Heart left ventricle (tissue), 13 donors: ENCODE measurements at regions not wholly inside any gene's neighbourhood (a gene's known extent, or its start where the extent isn't known, plus 50 kb on each side); places are given as distances from the start of the nearest gene placed in this dataset.

ENCODE experiments used
- POLR2A ChIP-seq, 2 donors: fragments of 450-650 bp; IDR thresholded peaks; one replicate each; pipeline ENCODE4 v1.6.1; 2017; ENCODE audit warnings: antibody characterized with exemption in 2 of 2, mild to moderate bottlenecking in 2 of 2, moderate library complexity in 2 of 2
- TF ChIP-seq, protein P1 (sequence below), 12 donors: fragments of 200-600 bp; sonication (generic) in 4 of 12; IDR thresholded peaks; one replicate each; pipeline versions ENCODE4 v1.5.0 to v1.8.0; 2018 to 2022; ENCODE audit warnings: antibody characterized with exemption in 12 of 12, mild to moderate bottlenecking in 5 of 12
- donor health status: ischemic (EF 13 %, LVEDD 7.1; RV severe dilation, severe dysfunction).
- donor health status: DM: no; HTN: yes; CAD: no.
- donor health status: DM: no; HTN: no; CAD: no.
- donor health status: ischemic (EF 25% LVEDD 6.9; RV normal size, moderate dysfunction).
- donor health status: ischemic (EF 25% LVEDD 5.7; RV mildly dilated, moderate dysfunction).
- donor health status: ischemic (EF 35%, LVEDD 5.7; RV mildly dilated, moderate dysfunction).
- donor health status: nonischemic (EF 11% LVEDD 7.7; RV severe dilation, severe dysfunction).
- donor health status: DM: yes; HTN: yes; CAD: no.
- donor health status: PGD.
- donor health status: ischemic (EF 29% LVEDD 5.4; RV normal size, mild dysfunction).
- donor health status: nonischemic (EF 23%, LVEDD 6.1; RV moderate dilation, normal function).

DNA sequence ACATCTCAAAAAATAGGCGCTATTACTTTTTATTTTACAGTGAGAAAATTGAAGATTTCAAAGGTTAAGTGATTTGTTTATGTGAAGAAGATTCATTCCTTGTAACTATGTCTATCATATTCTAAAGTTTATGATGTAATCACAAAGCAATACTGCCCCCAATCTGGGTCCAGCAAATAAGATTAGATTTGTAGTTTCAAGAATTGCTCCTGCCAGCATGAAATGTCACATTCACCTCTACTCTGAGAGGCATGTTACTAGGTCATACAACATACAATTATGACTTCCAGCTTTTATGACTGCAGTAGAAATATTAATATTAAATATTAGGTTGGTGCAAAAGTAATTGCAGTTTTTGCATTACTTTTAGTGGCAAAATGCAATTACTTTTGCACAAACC, 976.2 kb downstream of the FSTL5 start:
- TF ChIP-seq, protein P1, sequence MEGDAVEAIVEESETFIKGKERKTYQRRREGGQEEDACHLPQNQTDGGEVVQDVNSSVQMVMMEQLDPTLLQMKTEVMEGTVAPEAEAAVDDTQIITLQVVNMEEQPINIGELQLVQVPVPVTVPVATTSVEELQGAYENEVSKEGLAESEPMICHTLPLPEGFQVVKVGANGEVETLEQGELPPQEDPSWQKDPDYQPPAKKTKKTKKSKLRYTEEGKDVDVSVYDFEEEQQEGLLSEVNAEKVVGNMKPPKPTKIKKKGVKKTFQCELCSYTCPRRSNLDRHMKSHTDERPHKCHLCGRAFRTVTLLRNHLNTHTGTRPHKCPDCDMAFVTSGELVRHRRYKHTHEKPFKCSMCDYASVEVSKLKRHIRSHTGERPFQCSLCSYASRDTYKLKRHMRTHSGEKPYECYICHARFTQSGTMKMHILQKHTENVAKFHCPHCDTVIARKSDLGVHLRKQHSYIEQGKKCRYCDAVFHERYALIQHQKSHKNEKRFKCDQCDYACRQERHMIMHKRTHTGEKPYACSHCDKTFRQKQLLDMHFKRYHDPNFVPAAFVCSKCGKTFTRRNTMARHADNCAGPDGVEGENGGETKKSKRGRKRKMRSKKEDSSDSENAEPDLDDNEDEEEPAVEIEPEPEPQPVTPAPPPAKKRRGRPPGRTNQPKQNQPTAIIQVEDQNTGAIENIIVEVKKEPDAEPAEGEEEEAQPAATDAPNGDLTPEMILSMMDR (IDR thresholded peaks at IDR 0.05) = no peak
- TF ChIP-seq POLR2A (IDR thresholded peaks at IDR 0.05) = no peak
